GM19035 (cell line): ENCODE measurements at regions not wholly inside any gene's neighbourhood (a gene's known extent, or its start where the extent isn't known, plus 50 kb on each side); places are given as distances from the start of the nearest gene placed in this dataset.

Experiments
- ATAC-seq: cut with Tn5 transposase; IDR thresholded peaks from one replicate; pipeline ENCODE4 v1.9.1; 2021; ENCODE audit not compliant: unreplicated experiment

DNA sequence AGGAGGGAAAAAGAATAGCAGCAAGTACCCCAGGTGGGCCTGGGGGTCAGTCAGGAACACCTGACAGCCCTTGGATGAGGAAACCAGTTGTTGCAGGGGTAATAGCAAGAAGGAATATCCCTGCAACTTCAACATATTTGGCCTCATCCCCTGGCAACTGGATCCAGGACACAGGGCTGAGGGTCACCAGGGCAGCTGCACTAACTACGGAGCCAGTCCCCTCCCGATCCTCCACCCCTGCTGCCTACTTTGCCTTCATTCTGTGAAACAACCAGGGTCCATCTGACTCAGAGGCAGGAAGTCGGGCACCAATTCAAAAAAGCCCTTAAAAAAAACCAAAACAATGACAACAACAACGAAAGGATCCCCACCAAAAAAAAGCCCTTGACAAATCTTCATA lies 52.9 kb downstream of the FRMPD3 start:
- no peak for ATAC-seq

- no peak for ATAC-seq
Observed at GRCh38 chrX:107504006-107504405, 54.6 kb downstream of the FRMPD3 start.

DNA sequence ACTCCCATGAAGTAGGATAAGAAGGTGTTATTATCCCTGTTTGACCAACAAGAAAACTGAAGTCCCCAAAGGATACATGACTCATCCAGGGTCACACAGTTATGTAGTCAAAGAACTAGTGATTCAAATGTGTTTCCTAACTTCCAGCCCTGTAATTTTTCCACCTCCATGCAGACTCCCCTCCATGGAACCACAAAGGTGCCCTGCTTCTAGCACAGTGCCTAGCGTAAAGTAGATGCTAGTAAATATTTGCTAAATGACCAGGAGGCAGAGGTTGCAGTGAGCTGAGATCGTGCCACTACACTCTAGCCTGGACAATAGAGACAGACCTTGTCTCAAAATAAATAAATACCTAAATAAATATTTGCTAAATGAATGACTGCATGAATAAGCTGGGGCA lies 55.8 kb downstream of the FRMPD3 start:
- no peak for ATAC-seq

- no peak for ATAC-seq
Observed at GRCh38 chrX:107506596-107507031, 57.2 kb downstream of the FRMPD3 start.

GRCh38 chrX:107507093-107507743 lies 57.8 kb downstream of the FRMPD3 start:
- no peak for ATAC-seq

DNA sequence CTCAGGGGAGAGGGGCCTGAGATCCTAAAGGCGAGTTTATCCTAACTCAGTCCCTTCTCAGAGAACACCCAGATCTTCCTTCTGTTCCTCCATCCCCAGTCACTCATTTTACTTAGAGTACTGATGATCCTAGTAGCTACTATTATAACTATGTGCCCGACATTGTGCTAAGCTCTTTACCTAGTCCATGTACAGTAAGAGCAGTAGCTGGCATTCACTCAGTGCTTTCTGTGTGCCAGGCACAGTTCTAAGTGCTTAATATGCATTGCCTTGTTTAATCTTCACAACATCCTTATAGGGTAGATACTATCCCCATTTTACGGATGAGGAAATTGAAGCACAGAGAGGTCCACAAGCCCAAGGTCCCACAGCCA lies 58.3 kb downstream of the FRMPD3 start:
- ATAC-seq, result no peak

- no peak for ATAC-seq
Observed at GRCh38 chrX:107508925-107509324, 59.5 kb downstream of the FRMPD3 start.

GRCh38 chrX:107514944-107515343 lies 65.5 kb downstream of the FRMPD3 start:
- no peak for ATAC-seq

GRCh38 chrX:107521877-107522586 lies 72.6 kb downstream of the FRMPD3 start:
- no peak for ATAC-seq

DNA sequence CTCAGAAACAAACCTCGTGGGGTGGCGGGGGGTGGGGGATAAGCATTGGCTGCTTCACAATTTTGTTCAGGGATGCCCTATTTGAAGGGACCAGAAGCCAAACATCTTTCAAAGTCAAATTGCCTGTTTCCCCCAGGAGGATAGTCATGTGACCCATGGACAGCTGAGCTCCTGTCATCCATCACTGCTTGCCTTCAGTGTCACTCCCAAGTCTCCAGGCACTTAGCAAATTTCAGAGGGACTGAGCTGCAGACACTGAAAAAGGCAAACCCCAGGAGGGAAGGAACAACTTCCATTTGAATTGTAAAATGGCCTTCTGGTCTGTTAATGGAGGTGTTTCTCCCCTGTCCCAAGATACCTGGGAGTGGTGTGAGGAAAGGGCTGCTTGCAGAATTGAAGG lies 73.4 kb downstream of the FRMPD3 start:
- ATAC-seq, result no peak

DNA sequence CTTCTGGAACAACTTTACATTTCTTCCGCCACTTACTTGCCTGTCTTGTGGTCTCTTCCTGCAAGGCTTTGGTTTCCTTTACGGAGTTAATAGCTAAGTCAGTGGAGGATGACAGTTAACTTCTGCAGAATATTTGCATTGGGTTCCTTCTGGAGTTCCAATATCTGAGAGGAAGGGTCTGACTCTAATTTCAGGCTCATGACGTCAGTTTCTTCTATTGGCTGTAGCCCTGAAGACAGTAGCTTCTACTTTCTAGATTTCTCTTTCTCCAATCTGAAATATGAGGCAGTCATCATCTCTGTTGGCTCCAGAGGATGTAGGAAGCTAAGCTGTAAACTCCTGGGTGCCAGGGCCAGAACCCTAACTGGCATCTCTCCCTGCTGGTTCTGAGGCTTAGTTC lies 76.7 kb downstream of the FRMPD3 start:
- no peak for ATAC-seq

GRCh38 chrX:107530141-107530540 lies 80.7 kb downstream of the FRMPD3 start:
- no peak for ATAC-seq

GRCh38 chrX:107537815-107538214 lies 88.4 kb downstream of the FRMPD3 start:
- no peak for ATAC-seq

- ATAC-seq, result no peak
Observed at GRCh38 chrX:107541244-107541643, 87.1 kb upstream of the PRPS1 start.

DNA sequence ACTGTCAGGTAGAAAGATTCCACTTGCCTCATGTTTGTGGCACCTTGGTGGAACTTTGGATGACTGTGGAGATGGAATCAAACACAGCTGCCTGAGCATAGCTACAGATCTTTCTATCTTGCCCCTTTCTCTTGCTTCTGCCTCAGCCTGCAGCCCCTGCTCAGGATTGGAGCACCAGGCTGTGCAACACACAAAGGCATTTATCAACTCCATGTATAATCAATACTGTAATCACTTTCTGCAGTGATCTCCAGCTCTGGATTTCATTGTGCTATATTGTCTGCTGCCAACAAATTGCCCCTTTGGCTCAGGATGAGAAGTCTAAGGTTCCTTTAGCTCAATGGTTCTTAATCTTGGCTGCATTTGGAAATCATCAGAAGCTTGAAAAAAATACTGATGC lies 86.3 kb upstream of the PRPS1 start:
- no peak for ATAC-seq

- no peak for ATAC-seq
Observed at GRCh38 chrX:107542500-107542899, 85.8 kb upstream of the PRPS1 start.

DNA sequence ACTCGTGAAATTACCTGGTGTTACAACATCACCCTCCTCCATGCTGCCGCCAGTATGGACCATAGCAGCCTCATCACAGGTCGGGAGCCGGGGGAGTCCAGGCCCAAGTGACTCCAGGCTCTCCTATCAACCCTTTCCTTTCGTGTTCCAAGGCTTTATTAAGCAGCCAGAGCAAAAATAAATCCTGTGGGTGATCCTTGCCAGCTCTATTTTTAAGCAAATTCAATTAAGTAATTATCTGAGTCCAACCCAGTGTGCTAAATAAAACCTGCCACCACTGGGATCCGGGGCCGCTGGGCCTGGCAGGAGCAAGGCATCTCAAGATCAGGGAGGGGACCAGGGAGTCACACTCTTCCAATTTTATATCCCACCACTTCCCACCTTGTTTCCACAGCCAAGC lies 80.7 kb upstream of the PRPS1 start:
- ATAC-seq, result no peak

DNA sequence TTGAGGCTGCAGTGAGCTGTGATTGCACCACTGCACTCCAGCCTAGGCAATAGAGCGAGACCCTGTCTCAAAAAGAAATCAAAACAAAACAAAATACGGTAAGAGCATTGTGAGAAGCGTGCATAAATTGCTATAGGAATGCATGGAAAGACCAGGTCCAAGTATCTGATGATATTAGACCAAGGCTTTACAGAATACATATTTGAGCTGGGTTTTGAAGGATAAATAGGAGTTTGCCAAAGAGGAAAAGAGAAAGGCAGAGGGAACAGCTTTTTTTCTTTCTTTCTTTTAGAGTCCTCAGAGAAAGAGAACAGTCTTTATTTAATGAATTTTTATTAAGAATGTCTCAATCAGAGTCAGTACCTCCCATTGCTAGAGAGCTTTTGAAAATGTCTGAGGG lies 79.5 kb upstream of the PRPS1 start:
- no peak for ATAC-seq

DNA sequence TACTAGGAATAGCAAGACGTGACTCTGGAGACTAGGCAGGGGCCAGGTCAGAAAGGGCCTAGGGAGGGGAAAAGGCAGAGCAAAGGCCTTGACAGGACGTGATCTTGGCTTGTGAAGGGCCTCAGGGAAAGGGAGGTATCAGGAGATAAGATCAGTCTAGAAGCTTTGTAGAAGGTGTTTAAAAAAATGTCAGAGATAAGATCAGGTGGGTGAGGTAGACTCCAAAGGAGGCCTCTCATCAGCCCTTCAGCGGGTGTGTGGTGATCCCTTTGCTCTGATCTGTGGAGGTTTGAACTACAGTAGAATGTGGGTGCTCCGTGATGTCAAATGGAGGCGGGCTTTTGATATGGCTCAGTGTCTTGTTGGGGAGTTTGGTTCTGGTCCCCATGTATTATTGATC lies 78.8 kb upstream of the PRPS1 start:
- ATAC-seq, result no peak

- ATAC-seq, result no peak
Observed at GRCh38 chrX:107551546-107551945, 76.8 kb upstream of the PRPS1 start.

DNA sequence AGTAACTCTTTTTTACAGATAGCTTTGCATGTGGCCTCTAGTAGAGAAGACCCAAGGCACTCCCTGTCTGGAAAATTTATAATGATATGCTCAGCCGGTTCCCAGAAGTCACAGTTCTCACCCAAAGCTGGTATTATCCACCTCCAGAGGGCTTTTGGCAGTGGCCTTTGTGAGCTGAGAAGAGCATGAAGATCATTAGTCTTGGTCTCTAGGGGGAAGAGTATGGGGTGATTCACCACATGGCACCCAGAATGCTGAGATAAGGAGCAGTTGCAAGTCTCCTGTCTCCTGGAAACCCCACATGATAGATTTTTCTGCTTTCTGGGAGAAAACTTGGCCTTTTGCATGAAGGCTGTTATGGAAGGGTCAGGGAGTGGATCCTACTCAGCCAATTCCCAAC lies 75.4 kb upstream of the PRPS1 start:
- ATAC-seq, result no peak

DNA sequence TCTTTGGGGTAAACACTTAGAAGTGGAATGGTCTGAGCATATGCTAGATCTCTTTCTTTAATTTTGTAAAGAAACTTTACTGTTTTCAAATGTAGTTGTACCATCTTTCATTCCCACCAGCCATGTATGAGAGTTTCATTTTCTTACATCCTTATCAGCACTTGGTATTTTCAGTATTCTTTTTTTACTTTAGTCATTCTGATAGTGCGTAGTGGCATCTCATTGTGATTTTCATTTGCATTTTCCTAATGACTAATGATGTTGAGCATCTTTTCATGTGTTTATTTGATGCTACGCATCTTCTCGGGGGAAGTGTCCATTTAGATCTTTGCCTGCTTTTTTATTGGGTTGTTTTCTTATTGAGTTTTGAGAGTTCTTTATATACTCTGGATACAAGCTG lies 71.3 kb upstream of the PRPS1 start:
- ATAC-seq, result no peak

DNA sequence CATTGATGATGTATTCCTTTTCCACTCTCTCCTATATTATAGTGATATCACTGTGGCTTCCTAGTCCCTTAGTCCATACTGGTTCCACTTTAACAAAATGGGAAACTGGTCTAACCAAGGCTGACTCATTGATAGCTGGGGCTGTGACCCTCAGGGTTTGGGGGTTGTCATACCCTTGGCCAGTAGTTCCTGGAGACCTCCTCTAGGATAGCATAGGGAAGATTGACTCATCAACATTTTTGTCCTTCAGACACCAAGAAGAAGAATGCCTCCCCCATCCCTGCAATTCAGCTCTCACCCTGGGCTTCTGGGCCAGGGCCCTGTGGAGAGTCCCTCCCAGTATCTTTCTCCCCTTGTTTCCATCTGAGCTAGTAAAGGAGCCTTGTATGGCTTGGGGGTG lies 68.8 kb upstream of the PRPS1 start:
- ATAC-seq, result no peak
